ENCODE measurements at regions not wholly inside any gene's neighbourhood (a gene's known extent, or its start where the extent isn't known, plus 50 kb on each side); places are given as distances from the start of the nearest gene placed in this dataset.

GRCh38 chr4:186878203-186878776, 154.6 kb upstream of the FAT1 start:
- TF ChIP-seq CTCF (IDR thresholded peaks at IDR 0.05) = no peak
- TF ChIP-seq POLR2A (IDR thresholded peaks at IDR 0.05) = no peak

Data from body of pancreas (tissue), 4 donors.